ENCODE measurements at regions not wholly inside any gene's neighbourhood (a gene's known extent, or its start where the extent isn't known, plus 50 kb on each side); places are given as distances from the start of the nearest gene placed in this dataset.

DNA sequence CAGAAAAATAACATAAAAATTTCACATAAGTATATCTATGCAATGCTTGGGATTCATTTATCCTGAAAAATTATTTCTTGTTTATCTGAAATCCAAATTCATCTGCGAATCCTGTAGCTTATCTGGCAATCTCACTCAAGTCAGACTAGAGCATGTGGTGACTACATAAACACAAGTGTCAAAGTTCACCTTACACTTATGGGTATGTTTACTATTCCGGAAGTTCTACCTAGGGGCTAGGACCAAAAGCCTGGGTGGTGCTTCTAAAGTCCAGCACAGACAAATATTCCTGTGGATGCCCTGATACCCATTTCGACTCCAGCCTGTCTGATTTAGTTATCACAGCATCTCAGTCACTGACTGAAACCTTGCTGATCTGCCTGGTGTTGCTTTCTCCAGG lies 364.0 kb downstream of the METTL4 start:
- TF ChIP-seq, protein P1, sequence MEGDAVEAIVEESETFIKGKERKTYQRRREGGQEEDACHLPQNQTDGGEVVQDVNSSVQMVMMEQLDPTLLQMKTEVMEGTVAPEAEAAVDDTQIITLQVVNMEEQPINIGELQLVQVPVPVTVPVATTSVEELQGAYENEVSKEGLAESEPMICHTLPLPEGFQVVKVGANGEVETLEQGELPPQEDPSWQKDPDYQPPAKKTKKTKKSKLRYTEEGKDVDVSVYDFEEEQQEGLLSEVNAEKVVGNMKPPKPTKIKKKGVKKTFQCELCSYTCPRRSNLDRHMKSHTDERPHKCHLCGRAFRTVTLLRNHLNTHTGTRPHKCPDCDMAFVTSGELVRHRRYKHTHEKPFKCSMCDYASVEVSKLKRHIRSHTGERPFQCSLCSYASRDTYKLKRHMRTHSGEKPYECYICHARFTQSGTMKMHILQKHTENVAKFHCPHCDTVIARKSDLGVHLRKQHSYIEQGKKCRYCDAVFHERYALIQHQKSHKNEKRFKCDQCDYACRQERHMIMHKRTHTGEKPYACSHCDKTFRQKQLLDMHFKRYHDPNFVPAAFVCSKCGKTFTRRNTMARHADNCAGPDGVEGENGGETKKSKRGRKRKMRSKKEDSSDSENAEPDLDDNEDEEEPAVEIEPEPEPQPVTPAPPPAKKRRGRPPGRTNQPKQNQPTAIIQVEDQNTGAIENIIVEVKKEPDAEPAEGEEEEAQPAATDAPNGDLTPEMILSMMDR (IDR thresholded peaks at IDR 0.05) = no peak
- TF ChIP-seq FOXM1 (IDR thresholded peaks at IDR 0.05; ENCODE audit: low read depth) (no peak), YY1 (IDR thresholded peaks at IDR 0.05; ENCODE audit: low read depth) (no peak), EZH2phosphoT487 (IDR thresholded peaks at IDR 0.05; ENCODE audit: borderline replicate concordance, low read depth) (no peak)

All from SK-N-SH (cell line).